GM12891 (cell line): ENCODE measurements at regions not wholly inside any gene's neighbourhood (a gene's known extent, or its start where the extent isn't known, plus 50 kb on each side); places are given as distances from the start of the nearest gene placed in this dataset.

Experiments used
- PAX5 ChIP-seq: IDR thresholded peaks from 2 replicates; pipeline ENCODE4 v1.6.1; 2011; ENCODE audit warnings: low read length, moderate library complexity, mild to moderate bottlenecking; ENCODE audit not compliant: insufficient read depth, severe bottlenecking
- POLR2A ChIP-seq: IDR thresholded peaks from 2 replicates; pipeline ENCODE4 v1.6.1; 2011; ENCODE audit warnings: low read depth, low read length, control low read depth
- POLR2AphosphoS5 ChIP-seq: IDR thresholded peaks from 2 replicates; pipeline ENCODE4 v1.6.1; 2011; ENCODE audit warnings: low read depth, low read length, control low read depth
- SPI1 ChIP-seq: IDR thresholded peaks from 2 replicates; pipeline ENCODE4 v1.6.1; 2011; ENCODE audit warnings: low read depth, low read length, control low read depth
- TAF1 ChIP-seq: IDR thresholded peaks from 2 replicates; pipeline ENCODE4 v1.6.1; 2011; ENCODE audit warnings: low read depth, low read length, control low read depth

GRCh38 chr5:6280425-6281100 is 97.8 kb downstream of the MED10 start:
- no peak for TF ChIP-seq POLR2AphosphoS5
- no peak for TF ChIP-seq TAF1
- TF ChIP-seq POLR2A, result no peak
- no peak for TF ChIP-seq SPI1
- TF ChIP-seq PAX5, result no peak
